Activated CD4-positive, alpha-beta T cell treated with anti-CD3 and anti-CD28 coated beads for 24 hours (primary cell): ENCODE measurements at regions not wholly inside any gene's neighbourhood (a gene's known extent, or its start where the extent isn't known, plus 50 kb on each side); places are given as distances from the start of the nearest gene placed in this dataset.
"Not testable (repeated sequence)": the region's sequence is repeated elsewhere in the genome, so short reads cannot be mapped to it uniquely, and the experiment has no call there.

Experiments
- DNase-seq, 2 donors: peaks; one replicate each; pipeline ENCODE4 v3.0.0-alpha.2; 2020; ENCODE audit warnings: low read depth in 2 of 2

GRCh38 chr14:88929656-88930436 lies 105.4 kb downstream of the TTC8 start:
- no peak for DNase-seq

- DNase-seq = no peak
Observed at GRCh38 chr14:88931321-88932110, 107.1 kb downstream of the TTC8 start.

- DNase-seq = no peak
Observed at GRCh38 chr14:88933191-88933590, 108.7 kb downstream of the TTC8 start.

- no peak for DNase-seq
Observed at GRCh38 chr14:88934351-88934806, 109.9 kb downstream of the TTC8 start.

DNA sequence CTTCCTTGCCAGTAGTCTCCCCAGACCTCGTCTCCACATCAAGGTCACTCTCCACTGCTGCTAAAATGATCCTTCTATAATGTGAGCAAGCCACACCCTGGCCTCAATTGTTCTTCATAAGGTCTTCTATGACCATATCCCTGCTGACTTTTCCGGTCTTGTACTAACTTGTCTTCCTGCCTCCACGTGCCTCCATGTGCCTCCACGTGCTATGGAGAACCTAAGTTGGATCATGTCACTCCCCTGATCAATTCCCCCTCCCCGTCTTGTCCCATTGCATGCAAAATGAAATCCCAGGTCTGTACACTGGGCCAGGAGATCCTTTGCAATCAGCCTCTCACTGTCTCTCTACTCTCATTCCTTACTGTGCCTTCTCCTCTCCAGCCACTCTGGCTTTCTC lies 110.6 kb downstream of the TTC8 start:
- DNase-seq = no peak

GRCh38 chr14:88937706-88938105 lies 113.3 kb downstream of the TTC8 start:
- DNase-seq = no peak

DNA sequence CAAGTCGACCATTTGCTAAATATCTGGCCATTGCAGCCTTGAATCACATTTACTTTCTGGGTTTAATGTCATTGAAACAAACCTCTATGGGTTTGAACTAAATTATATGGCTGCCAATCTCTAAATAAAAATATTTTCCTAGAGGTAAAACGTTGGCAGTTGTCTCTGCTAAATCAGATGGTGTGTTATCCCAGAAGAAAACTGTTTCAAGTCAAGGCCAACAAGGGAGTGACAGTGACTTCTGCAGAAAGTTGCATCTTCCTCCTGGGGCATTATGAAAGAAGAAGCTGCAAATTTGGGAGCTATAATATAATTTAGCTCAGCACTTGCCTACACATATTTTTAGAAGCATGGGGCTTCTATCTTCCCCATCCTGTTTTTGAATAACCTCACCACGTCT lies 116.2 kb downstream of the TTC8 start:
- DNase-seq = no peak

DNA sequence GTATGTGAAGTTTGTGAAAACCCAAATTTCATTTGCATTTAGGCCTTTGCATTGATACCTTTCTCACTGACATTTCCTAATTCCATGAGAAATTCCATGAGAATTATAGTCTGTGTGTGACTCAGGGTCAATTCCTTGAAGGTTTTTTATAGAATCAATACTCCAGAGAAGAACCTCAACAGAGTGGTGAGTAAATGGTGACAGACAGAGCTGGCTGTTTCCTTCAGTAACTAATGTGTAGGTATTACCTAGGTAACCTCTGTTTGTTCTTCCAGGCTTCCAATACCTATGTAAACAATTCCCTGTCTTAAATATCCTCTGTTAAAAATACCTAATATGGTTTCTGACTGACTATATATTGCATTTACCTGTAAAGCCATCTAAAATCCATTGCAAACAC lies 117.0 kb downstream of the TTC8 start:
- DNase-seq = no peak

GRCh38 chr14:88947646-88948598 lies 123.5 kb downstream of the TTC8 start:
- DNase-seq = no peak

GRCh38 chr14:88950069-88950468 lies 125.6 kb downstream of the TTC8 start:
- DNase-seq = no peak

DNA sequence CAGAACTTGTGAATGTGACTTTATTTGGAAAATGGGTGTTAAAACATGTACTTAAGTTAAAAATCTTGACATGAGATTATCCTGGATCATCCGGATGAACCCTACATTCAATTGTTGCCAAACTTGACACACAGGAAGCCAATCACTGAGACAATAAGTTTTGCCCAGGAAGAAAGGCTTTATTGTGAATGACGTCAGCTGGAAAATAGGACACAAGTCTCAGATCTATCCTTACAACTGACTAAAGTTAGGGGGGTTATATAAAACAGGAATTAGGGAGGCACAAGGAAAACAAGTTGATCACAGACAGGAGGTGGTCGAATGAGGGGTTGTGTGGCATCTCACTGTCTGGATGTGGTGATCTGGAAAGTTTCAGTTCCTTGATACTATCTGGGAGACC lies 126.9 kb downstream of the TTC8 start:
- DNase-seq = no peak

DNA sequence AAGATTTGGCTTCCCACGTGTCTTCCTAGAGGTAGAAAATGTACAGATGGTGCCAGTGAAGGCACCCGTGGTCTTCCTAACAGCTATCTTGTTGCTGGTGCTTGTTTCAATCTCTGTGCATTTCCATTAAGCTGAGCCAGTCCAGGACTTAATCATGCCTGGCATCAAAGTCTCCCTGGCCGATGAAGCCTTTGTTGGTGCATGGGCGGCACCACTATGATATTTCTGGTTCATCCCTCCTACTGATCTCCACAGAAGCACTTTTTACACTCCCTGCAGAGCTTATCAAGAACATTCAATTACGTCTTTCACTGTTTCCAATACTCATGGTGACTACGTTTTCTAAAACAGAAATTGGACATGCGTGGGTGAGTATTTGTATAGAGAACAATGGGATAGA lies 128.4 kb downstream of the TTC8 start:
- no peak for DNase-seq

DNA sequence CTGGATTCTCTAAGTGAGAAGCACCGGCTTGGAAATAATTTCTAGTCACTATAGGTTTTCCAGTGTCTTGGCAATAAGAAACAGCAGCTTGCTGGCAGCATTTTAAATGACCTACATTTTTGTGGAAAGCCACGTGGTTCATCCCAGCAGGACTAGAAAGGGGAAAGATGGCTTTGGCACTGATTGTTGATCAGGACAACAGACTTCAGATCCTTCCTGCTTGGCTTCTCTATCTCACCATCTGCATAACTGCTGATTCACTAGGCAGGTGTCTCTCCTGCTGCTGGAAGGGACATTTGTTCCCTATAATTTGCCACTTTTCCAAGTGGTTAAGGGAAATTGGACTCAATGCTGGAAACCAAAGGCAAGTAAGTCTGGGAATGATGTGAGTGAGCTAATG lies 131.0 kb downstream of the TTC8 start:
- no peak for DNase-seq

GRCh38 chr14:88960496-88960895 lies 136.0 kb downstream of the TTC8 start:
- no peak for DNase-seq

- DNase-seq = no peak
Observed at GRCh38 chr14:88961214-88961613, 136.8 kb downstream of the TTC8 start.

GRCh38 chr14:88962356-88962755 lies 137.9 kb downstream of the TTC8 start:
- no peak for DNase-seq

GRCh38 chr14:88967299-88967698 lies 142.8 kb downstream of the TTC8 start:
- DNase-seq = no peak

- no peak for DNase-seq
Observed at GRCh38 chr14:88975043-88975830, 150.8 kb downstream of the TTC8 start.

GRCh38 chr14:88975926-88976325 lies 151.5 kb downstream of the TTC8 start:
- DNase-seq = no peak

DNA sequence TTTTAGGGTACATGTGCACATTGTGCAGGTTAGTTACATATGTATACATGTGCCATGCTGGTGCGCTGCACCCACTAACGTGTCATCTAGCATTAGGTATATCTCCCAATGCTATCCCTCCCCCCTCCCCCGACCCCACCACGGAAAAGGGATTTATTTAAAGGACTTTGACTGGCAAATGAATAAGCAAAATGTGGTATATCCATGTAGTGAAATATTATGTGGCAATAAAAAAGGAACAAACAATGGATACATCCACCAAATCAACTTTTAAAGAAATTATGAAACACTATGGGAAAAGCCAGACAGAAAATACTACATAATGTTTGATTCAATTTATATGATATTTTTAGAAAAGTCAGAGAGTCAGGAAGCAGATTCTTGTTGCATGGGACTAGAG lies 156.5 kb downstream of the TTC8 start:
- not testable (repeated sequence) for DNase-seq

GRCh38 chr14:88981948-88982347 lies 157.5 kb downstream of the TTC8 start:
- DNase-seq = no peak
